GM19043 (cell line): ENCODE measurements at regions not wholly inside any gene's neighbourhood (a gene's known extent, or its start where the extent isn't known, plus 50 kb on each side); places are given as distances from the start of the nearest gene placed in this dataset.
"Not testable (repeated sequence)": the region's sequence is repeated elsewhere in the genome, so short reads cannot be mapped to it uniquely, and the experiment has no call there.

Experiments
- ATAC-seq: cut with Tn5 transposase; IDR thresholded peaks from one replicate; pipeline ENCODE4 v1.9.1; 2021; ENCODE audit warnings: low read depth; ENCODE audit not compliant: unreplicated experiment

DNA sequence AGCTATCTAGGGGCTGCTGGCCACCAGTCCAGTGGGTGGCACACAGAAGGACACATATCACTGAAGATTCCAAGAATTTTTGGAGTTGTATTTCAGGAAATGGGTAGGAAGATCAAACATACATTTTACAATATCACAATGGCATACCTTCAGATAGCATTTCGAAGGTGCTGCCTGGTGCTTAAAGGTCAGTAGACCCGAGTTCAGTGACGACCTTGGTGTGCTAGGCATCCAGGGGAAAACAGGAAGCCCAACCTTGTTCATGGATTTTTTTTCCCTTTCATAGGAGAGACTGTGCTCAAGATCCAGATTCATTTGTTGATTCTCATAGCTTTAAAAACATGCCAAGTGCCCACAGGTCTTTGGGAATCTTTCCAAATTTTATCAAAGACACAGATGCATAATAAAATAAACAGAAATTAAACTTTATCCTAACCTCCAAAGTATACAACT lies 51.0 kb upstream of the RCBTB2 start:
- ATAC-seq, result no peak

DNA sequence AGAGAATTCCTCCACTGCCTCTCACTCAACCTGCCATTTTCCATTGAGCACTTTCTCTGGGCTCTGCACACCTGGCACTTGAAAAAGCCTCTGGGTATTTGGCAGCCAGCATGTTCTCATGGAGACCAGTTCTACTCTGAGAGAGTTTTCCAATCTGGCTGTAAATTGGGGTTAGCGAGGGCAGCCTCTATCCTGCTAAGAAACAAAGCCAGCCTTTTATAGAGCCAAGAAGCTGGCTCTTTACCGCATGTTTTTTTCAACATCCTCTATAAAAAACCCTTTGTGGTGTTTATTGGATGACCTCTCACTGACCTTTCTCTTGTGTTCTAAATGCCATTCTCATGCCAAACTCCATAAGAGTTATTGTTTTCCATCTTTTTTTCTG lies 52.6 kb upstream of the RCBTB2 start:
- no peak for ATAC-seq

DNA sequence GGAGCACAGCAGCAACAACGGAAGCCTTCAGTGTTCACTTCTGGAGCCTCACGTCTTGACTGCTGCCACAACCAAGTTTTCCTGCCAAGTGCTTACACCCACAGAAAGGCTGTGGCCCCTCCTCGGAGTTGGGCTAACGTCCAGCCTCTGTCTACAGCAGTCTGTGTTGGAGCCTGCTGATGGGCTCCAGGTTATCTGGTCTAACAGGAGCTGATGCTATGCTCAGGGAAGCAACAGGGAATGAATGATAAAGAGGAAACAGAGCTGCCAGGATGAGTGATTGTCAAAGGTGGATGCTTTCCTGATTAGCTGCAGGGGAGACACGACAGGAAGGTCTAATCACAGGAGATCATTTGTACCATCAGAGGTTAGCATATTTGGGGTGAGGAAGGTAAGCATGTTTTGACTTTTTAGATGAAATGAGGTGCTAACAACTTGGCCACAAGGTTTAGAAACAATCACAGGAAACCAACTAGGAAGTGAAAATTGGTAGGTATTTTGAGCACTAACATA lies 53.8 kb upstream of the RCBTB2 start:
- ATAC-seq, result no peak

GRCh38 chr13:48588120-48588519 lies 55.2 kb upstream of the RCBTB2 start:
- no peak for ATAC-seq

DNA sequence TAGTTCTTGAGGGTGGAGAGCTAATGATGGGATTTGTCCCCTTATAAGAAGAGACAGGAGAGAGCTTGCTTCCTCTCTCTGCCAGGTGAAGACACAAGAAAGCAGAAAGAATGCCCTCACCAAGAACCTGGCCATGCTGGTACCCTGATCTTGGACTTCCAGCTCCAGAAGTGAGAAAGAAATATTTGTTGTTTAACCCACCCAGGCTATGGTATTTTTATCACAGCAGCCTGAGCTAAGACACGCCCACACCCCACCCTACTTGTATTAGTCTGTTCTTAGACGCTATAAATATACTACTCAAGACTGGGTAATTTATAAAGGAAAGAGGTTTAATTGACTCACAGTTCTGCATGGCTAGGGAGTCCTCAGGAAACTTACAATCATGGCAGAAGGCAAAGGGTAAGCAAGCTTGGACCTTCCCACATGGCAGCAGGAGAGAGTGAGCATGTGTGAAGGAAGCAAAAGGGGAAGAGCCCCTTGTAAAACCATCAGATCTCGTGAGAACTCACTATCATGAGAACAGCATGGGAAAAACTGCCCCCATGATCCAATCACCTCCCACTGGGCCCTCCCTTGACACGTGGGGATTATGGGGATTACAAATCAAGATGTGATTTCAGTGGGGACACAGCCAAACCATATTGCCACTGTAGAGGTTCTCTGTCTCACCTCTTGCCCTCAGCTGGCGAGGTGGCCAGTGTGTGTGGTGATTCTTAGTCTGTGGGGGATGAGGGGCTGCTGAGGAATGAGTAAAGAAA lies 57.4 kb upstream of the RCBTB2 start:
- ATAC-seq, result no peak

- not testable (repeated sequence) for ATAC-seq
Observed at GRCh38 chr13:48591124-48591872, 58.4 kb upstream of the RCBTB2 start.

- ATAC-seq, result no peak
Observed at GRCh38 chr13:48591889-48592687, 59.2 kb upstream of the RCBTB2 start.

GRCh38 chr13:48592688-48593049 lies 59.8 kb upstream of the RCBTB2 start:
- ATAC-seq, result no peak

GRCh38 chr13:48593536-48593935 lies 60.2 kb upstream of the CYSLTR2 start:
- no peak for ATAC-seq

DNA sequence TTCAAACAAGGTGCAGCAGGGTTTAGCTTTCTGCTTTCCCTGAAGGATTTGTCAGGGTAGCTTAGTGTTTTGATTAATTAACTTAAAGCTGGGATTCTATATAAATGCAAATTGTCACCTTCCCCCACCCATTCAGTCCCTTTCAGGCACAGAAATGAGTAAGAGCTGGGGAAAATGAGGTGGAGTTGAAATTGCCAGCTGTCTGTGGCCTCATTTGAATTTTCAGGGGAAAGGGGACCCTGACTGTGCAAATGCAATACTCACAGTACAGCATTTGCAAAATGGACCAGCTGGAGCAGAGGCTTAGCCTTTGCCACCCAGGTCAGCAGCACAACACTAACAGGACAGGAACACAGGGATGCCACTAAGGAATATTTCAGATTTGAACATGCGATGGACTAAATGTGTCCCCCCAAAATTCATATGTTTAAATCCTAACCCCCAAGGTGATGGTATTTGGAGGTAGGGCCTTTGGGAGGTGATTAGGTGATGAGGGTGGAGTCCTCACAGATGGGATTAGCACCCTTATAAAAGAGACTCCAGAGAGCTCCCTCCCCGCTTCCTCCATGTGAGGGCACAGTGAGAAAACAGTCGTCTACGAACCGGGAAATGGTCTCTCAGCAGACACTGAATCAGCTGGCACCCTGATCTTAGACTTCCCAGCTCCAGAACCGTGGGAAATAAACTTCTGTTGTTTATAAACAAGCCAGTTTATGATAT lies 59.5 kb upstream of the CYSLTR2 start:
- ATAC-seq, result peak; percentile 34

DNA sequence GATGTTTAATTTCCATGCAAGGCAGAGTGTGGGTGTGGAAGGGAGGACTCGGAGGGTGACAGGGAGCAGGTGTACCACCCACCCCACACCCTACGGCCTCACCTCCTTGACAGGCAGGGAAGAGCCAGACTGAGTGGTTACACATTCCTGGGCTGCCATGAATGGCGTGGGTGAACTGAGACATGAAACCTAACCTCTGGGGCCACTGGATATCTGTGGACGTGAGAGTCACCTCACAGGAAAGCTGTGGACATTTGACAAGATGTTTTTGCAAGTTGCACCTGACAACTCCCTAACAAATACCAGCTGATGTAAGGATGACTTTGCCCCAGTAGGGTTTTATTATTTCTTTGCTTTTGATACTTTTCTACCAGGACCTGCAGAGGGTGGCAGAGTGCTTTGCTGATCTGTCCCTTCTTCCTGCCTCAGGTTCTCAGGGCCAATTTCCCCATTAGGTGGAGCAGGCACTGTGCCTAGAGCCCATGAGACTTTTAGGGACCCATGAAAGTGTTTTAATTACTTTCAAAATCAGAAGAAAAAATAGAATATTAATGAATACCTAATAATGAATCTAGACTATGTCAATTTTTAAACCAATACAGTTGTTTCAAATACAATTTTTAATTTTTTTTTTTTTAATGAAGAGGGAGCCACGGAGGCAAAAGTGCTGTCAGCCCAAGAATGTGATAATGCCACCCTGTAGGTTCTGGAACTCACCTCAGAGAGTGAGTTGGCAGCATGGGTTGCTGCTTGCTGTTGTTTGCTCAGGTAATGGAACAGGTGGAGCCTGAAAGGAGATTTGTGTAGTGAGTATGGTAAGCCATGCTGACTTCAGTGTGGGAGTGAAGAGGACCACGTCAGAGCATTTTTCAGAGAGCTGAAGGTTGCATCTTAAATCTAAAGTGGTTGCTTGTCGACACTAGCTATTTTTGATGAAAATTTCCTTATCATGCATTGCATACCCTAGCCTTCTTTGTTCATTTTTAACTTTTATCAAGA lies 58.0 kb upstream of the CYSLTR2 start:
- peak; percentile 63 for ATAC-seq

DNA sequence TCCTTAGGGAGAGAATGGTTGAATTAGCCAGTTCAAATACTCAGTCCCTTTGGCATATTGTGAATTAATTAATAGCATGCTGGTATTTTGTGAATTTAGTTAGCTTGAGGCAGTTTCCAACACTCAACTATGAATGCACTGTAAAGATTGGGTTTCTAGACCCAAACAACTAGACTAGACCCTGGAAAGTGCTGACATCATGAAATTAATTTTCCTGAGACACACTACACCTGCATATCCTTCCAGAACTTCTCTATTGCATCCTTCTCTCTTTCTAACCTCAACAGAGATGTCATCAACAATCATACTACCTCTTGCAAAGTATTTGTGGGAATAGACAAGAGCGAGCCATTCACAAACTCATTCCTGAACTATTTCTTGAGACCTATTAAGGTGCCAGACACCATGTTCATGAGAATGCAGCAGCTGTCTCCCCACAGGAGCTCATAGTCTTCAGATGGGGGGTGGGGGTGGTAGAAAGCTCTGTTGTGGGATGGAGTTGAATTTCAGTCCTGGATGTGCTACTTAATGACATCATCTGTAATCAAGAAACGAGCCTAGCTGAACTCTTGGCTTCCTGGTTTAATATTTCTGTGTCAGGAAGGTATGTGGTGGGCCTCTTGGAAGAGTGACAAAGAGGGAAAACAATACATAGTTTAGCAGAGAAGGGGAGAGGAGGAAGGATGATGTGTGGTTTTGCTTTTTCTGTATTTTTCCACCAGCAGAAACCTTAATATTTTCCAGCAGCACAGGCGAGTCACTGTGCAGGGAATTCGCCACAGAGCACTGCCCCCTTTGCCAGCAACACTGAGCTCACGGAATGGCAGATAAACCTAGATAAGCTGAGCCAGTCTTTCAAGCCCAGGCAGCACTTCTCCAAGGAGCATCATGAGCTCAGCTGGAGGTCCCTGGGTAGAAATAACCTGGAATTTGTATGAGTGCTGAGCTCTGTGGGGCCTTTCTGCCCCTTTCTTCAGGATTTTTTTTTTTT lies 53.1 kb upstream of the CYSLTR2 start:
- no peak for ATAC-seq

- no peak for ATAC-seq
Observed at GRCh38 chr13:48602296-48603016, 51.3 kb upstream of the CYSLTR2 start.

DNA sequence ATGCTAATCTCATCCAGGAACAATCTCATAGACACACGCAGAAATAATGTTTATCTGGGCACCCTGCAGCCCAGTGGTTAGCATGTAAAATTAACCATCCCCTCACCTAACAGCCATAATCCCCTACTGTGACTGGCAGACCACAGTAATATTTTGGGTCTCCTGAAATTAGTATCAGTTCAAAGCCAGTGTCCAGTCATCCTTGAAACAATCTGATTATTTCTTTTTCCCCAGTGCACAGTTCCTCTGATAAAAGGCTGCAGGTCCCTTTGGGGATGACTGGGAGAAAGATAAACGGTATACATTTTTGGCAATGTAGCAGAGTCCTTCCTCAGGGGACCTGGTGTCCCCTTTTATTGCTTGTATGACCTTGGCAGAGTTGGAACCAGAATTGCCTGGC lies 50.4 kb upstream of the CYSLTR2 start:
- ATAC-seq, result no peak
